SK-N-SH (cell line): ENCODE measurements at regions not wholly inside any gene's neighbourhood (a gene's known extent, or its start where the extent isn't known, plus 50 kb on each side); places are given as distances from the start of the nearest gene placed in this dataset.

ENCODE experiments used
- CTCF ChIA-PET: fragments of 300-600, 350-600 bp; formaldehyde crosslinking; extraction: SDS; loops from one replicate; lab custom pipeline; 2021; lab: Yijun Ruan, JAX
- POLR2A ChIA-PET: fragments of 350-600 bp; sonication (Branson Sonifier 250); formaldehyde crosslinking; extraction: SDS; loops from one replicate; lab custom pipeline; 2020; ENCODE audit warnings: antibody characterized with exemption, inconsistent platforms; lab: Yijun Ruan, JAX
- DNase-seq: peaks from one replicate; pipeline ENCODE4 v3.0.0; 2012
- H2AFZ ChIP-seq: fragments of 200-600 bp; sonication (generic); 2 replicates; pipeline ENCODE4 v1.8.1; 2016; ENCODE audit warnings: antibody characterized with exemption, mild to moderate bottlenecking, low read depth
- H3F3A ChIP-seq: fragments of 200-600 bp; sonication (generic); replicated peaks from 2 replicates; pipeline ENCODE3; 2016; ENCODE audit warnings: antibody characterized with exemption, mild to moderate bottlenecking; ENCODE audit not compliant: insufficient read depth
- H3K27ac ChIP-seq, 2 experiments: fragments of 200-500 bp in 1 of 2; fragments of 200-600 bp in 1 of 2; sonication (Bioruptor generic) in 1 of 2; sonication (generic), shearing (Covaris generic) in 1 of 2; 2 replicates each; pipeline versions ENCODE4 v1.5.1 to v1.6.1; 2014 to 2016; ENCODE audit warnings: low read depth in 2 of 2, inconsistent platforms in 1 of 2, low read length in 1 of 2, mild to moderate bottlenecking in 1 of 2, mixed read lengths in 1 of 2
- H3K27me3 ChIP-seq: fragments of 200-600 bp; sonication (generic), shearing (Covaris generic); 2 replicates; pipeline ENCODE4 v1.6.1; 2016; ENCODE audit warnings: mixed run types; ENCODE audit not compliant: insufficient read depth
- H3K36me3 ChIP-seq, 2 experiments: fragments of 200-500 bp in 1 of 2; fragments of 200-600 bp in 1 of 2; sonication (Bioruptor generic) in 1 of 2; sonication (generic) in 1 of 2; replicated peaks in 1 of 2; 2 replicates each; pipeline versions ENCODE3 to v1.5.1; 2014 to 2016; ENCODE audit warnings: low read length in 1 of 2, mild to moderate bottlenecking in 1 of 2; ENCODE audit not compliant: insufficient read depth in 2 of 2, control insufficient read depth in 1 of 2
- H3K4me1 ChIP-seq, 2 experiments: fragments of 200-500 bp in 1 of 2; fragments of 200-600 bp in 1 of 2; sonication (Bioruptor generic) in 1 of 2; sonication (generic), shearing (Covaris generic) in 1 of 2; 2 replicates each; pipeline versions ENCODE4 v1.5.1 to v1.6.1; 2014 to 2016; ENCODE audit warnings: low read depth in 1 of 2, low read length in 1 of 2, mixed run types in 1 of 2; ENCODE audit not compliant: insufficient read depth in 2 of 2, control insufficient read depth in 1 of 2
- H3K4me2 ChIP-seq: fragments of 200-600 bp; sonication (generic), shearing (Covaris generic); 2 replicates; pipeline ENCODE4 v1.6.1; 2017; ENCODE audit warnings: mixed run types
- H3K4me3 ChIP-seq, 2 experiments: fragments of 200-500 bp in 1 of 2; fragments of 200-600 bp in 1 of 2; sonication (Bioruptor generic) in 1 of 2; sonication (generic), shearing (Covaris generic) in 1 of 2; 2 replicates each; pipeline versions ENCODE4 v1.5.1 to v1.8.1; 2014 to 2016; ENCODE audit warnings: low read depth in 2 of 2, inconsistent platforms in 1 of 2, low read length in 1 of 2, mild to moderate bottlenecking in 1 of 2, mixed read lengths in 1 of 2, moderate library complexity in 1 of 2
- H3K79me2 ChIP-seq: fragments of 200-600 bp; sonication (generic); 2 replicates; pipeline ENCODE4 v1.8.1; 2017; ENCODE audit warnings: mild to moderate bottlenecking; ENCODE audit not compliant: insufficient read depth
- H3K9ac ChIP-seq: fragments of 200-600 bp; sonication (generic); 2 replicates; pipeline ENCODE4 v1.6.1; 2017; ENCODE audit warnings: mixed run types
- H3K9me2 ChIP-seq: fragments of 200-600 bp; sonication (generic); 2 replicates; pipeline ENCODE4 v1.6.1; 2017; ENCODE audit warnings: mixed run types
- H3K9me3 ChIP-seq: fragments of 200-600 bp; sonication (generic); 2 replicates; pipeline ENCODE4 v1.6.1; 2017; ENCODE audit warnings: mixed run types, mild to moderate bottlenecking, moderate library complexity
- H4K20me1 ChIP-seq: fragments of 200-600 bp; sonication (generic); 2 replicates; pipeline ENCODE4 v1.6.1; 2017; ENCODE audit warnings: mild to moderate bottlenecking, mixed run types; ENCODE audit not compliant: insufficient read depth
- CHD2 ChIP-seq: fragments of 150-350 bp; IDR thresholded peaks from 2 replicates; pipeline ENCODE4 v1.6.1; 2018; ENCODE audit warnings: low read length; ENCODE audit not compliant: partially characterized antibody
- ELF1 ChIP-seq: IDR thresholded peaks from 2 replicates; pipeline ENCODE4 v1.4.0; 2012
- EP300 ChIP-seq, 2 experiments: IDR thresholded peaks; 2 replicates each; pipeline versions ENCODE4 v1.4.0 to v1.6.1; 2012; ENCODE audit warnings: borderline replicate concordance in 1 of 2, low read depth in 1 of 2, low read length in 1 of 2
- JUND ChIP-seq: IDR thresholded peaks from 2 replicates; pipeline ENCODE4 v1.4.0; 2012
- MAX ChIP-seq: IDR thresholded peaks from 2 replicates; pipeline ENCODE4 v1.4.0; 2012; ENCODE audit warnings: low read depth
- MEF2A ChIP-seq: IDR thresholded peaks from 2 replicates; pipeline ENCODE4 v1.4.0; 2012; ENCODE audit warnings: low read depth, borderline replicate concordance
- MXI1 ChIP-seq: IDR thresholded peaks from 2 replicates; pipeline ENCODE4 v1.6.1; 2012; ENCODE audit warnings: mild to moderate bottlenecking, low read depth, low read length, improper control_type of control experiment
- NFIC ChIP-seq: IDR thresholded peaks from 2 replicates; pipeline ENCODE4 v1.4.0; 2012; ENCODE audit warnings: borderline replicate concordance
- NRF1 ChIP-seq: IDR thresholded peaks from 2 replicates; pipeline ENCODE4 v1.6.1; 2012; ENCODE audit warnings: low read depth, mild to moderate bottlenecking, low read length
- POLR2AphosphoS5 ChIP-seq: IDR thresholded peaks from 2 replicates; pipeline ENCODE4 v1.6.1; 2012; ENCODE audit warnings: low read depth, low read length
- RAD21 ChIP-seq: IDR thresholded peaks from 2 replicates; pipeline ENCODE4 v1.6.1; 2012; ENCODE audit warnings: mild to moderate bottlenecking, low read length
- RCOR1 ChIP-seq: fragments of 150-350 bp; IDR thresholded peaks from 2 replicates; pipeline ENCODE4 v1.6.1; 2017; ENCODE audit warnings: antibody characterized with exemption, low read length
- RFX5 ChIP-seq: IDR thresholded peaks from 2 replicates; pipeline ENCODE4 v1.6.1; 2012; ENCODE audit warnings: mild to moderate bottlenecking, improper control_type of control experiment, low read length
- TEAD4 ChIP-seq: IDR thresholded peaks from 2 replicates; pipeline ENCODE4 v1.4.0; 2012; ENCODE audit warnings: mild to moderate bottlenecking, borderline replicate concordance; ENCODE audit not compliant: insufficient read depth
- USF1 ChIP-seq: IDR thresholded peaks from 2 replicates; pipeline ENCODE4 v1.4.0; 2012; ENCODE audit warnings: low read depth, borderline replicate concordance
- ZBTB33 ChIP-seq: IDR thresholded peaks from 2 replicates; pipeline ENCODE4 v1.4.0; 2012; ENCODE audit warnings: low read depth, borderline replicate concordance
- WGBS: methylation state at CpG from one replicate; pipeline ENCODE4 v1.1.6; 2017; ENCODE audit warnings: low lambda C conversion rate; 5-methylcytosine and 5-hydroxymethylcytosine counted together
- TF ChIP-seq, protein P1 (sequence below): fragments of 150-350 bp; IDR thresholded peaks from 2 replicates; pipeline ENCODE4 v1.6.1; 2016; ENCODE audit warnings: mild to moderate bottlenecking, low read depth, low read length

DNA sequence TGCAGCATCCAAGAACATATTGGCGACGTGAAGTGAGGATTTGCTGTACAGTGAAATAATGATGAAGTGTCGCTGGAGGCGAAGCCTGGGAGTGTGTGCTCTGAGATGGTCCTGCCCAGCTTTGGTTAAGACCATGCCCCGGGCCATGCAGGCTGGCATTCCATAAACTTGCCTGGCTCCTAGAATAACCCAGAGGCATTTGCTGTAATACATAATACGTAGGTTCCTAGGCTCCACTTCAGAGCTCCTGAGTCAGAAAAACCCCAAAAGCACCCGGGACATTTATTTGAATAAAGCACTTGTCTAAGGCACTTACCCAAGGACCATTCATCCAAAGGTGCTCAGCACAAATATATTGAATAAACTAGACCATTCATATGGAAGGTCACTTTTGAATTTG, 279.3 kb downstream of the ABCC12 start:
- no peak overlapping the region for H2AFZ ChIP-seq
- H4K20me1 ChIP-seq = no peaks in the 10 kb centered on the region
- no peaks in the 10 kb centered on the region for H3K9me3 ChIP-seq
- no peaks in the 10 kb centered on the region; a peak in 1 of 4 replicates for H3K4me1 ChIP-seq
- CTCF ChIA-PET = no interaction called here
- no peaks in the 10 kb centered on the region for H3K36me3 ChIP-seq
- H3K4me2 ChIP-seq = no peak overlapping the region
- no peak overlapping the region for H3K9ac ChIP-seq
- WGBS = 58% methylated on average over 7 of the region's 7 CpGs
- H3K27me3 ChIP-seq = no peaks in the 10 kb centered on the region
- TF ChIP-seq, protein P1, sequence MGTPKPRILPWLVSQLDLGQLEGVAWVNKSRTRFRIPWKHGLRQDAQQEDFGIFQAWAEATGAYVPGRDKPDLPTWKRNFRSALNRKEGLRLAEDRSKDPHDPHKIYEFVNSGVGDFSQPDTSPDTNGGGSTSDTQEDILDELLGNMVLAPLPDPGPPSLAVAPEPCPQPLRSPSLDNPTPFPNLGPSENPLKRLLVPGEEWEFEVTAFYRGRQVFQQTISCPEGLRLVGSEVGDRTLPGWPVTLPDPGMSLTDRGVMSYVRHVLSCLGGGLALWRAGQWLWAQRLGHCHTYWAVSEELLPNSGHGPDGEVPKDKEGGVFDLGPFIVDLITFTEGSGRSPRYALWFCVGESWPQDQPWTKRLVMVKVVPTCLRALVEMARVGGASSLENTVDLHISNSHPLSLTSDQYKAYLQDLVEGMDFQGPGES = no peak
- TF ChIP-seq ELF1 = no peak
- no peak for TF ChIP-seq USF1
- TF ChIP-seq NFIC = no peak
- no peak for TF ChIP-seq MEF2A
- no peak for TF ChIP-seq MXI1
- TF ChIP-seq RCOR1 = no peak
- no peak for TF ChIP-seq CHD2
- TF ChIP-seq JUND = no peak
- no peak for TF ChIP-seq ZBTB33
- no peak for TF ChIP-seq TEAD4
- TF ChIP-seq NRF1 = no peak
- TF ChIP-seq MAX = no peak
- no peak for TF ChIP-seq RAD21
- TF ChIP-seq POLR2AphosphoS5 = no peak
- TF ChIP-seq EP300 (IDR thresholded peaks at IDR 0.05; ENCODE audit: borderline replicate concordance in 1 of 2, low read depth in 1 of 2, low read length in 1 of 2) = no peak
- TF ChIP-seq RFX5 = no peak
- POLR2A ChIA-PET = no interaction called here
- no peak overlapping the region for H3K27ac ChIP-seq
- no peak overlapping the region for H3K4me3 ChIP-seq
- no peaks in the 10 kb centered on the region for H3K9me2 ChIP-seq
- no peak for DNase-seq
- H3F3A ChIP-seq = no peaks in the 10 kb centered on the region
- H3K79me2 ChIP-seq = no peaks in the 10 kb centered on the region
